ENCODE measurements at regions not wholly inside any gene's neighbourhood (a gene's known extent, or its start where the extent isn't known, plus 50 kb on each side); places are given as distances from the start of the nearest gene placed in this dataset.
A peak's percentile ranks its signal among the peaks of the same experiment; 100 is the strongest.
"Not testable (repeated sequence)": the region's sequence is repeated elsewhere in the genome, so short reads cannot be mapped to it uniquely, and the experiment has no call there.

DNA sequence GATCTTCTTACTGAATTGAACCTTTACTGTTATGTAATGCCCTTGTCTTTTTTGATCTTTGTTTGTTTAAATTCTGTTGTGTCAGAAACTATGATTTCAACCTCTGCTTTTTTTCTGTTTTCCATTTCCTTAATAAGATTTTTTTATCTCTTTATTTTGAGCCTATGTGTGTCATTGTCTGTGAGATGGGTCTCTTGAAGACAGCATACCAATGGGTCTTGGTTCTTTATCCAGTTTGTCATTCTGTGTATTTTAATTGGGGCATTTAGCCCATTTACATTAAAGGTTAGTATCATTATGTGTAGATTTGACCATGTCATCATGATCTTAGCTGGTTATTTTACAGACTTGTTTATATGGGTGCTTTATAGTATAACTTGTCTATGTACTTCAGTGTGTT, 1803.3 kb downstream of the SLITRK5 start:
- no peaks in the 10 kb centered on the region for H3K4me1 ChIP-seq
- no peak overlapping the region for H3K4me3 ChIP-seq
- H3K27ac ChIP-seq: no peak overlapping the region
- H3K9me3 ChIP-seq (replicated peaks): no peaks in the 10 kb centered on the region; the same call in 1 of the 2 replicates
- H3K27me3 ChIP-seq: no peaks in the 10 kb centered on the region
- no peak for DNase-seq
- no peaks in the 10 kb centered on the region for H3K36me3 ChIP-seq

DNA sequence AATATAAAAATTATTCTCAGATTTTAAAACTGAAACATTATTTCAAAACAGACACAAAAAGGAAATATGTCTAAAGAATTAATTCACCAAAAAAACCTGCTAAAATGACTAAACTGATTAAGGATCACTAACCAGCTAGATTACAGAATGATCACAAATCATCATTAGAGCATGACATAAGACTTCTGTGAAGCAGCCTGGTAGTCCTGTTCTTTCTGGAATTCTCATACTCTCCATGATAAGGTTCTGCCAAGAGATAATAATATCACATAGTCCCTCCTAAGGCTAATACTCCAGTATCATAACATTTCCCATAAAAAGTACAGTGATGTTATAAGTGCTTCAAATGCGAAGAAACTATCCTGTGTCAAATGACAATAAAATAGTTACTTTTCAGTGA, 1814.9 kb downstream of the SLITRK5 start:
- Histone ChIP-seq H3K4me3 (no peak overlapping the region), H3K36me3 (no peaks in the 10 kb centered on the region), H3K4me1 (peaks cover 3% of the 10 kb centered on the region; the same call in 1 of the 2 replicates), H3K9me3 (replicated peaks) (no peaks in the 10 kb centered on the region), H3K27ac (no peak overlapping the region), H3K27me3 (no peaks in the 10 kb centered on the region)
- no peak for DNase-seq

DNA sequence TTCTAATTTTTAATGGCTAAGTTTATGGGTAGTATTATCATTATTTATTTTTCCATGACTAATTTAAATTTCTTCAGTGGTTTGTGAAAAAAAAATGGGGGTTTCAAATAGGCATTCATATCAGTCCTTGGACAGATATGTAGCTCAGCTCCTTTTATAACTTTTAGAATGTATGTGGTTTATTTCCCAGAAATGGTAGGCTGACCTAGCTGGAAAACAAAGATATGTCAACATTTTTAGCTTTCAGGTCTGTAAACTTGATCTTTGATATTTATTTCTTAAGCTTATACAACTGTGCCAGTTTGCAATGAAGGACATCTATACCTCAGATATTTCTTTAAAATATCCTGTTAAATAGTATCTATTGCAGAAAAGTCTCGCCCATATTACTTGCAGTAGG, 1815.5 kb downstream of the SLITRK5 start:
- no peaks in the 10 kb centered on the region for H3K27me3 ChIP-seq
- H3K36me3 ChIP-seq: no peaks in the 10 kb centered on the region
- no peak overlapping the region for H3K27ac ChIP-seq
- H3K9me3 ChIP-seq (replicated peaks): no peaks in the 10 kb centered on the region
- H3K4me3 ChIP-seq: no peak overlapping the region
- no peak for DNase-seq
- peaks cover 5% of the 10 kb centered on the region; the same call in 1 of the 2 replicates for H3K4me1 ChIP-seq

DNA sequence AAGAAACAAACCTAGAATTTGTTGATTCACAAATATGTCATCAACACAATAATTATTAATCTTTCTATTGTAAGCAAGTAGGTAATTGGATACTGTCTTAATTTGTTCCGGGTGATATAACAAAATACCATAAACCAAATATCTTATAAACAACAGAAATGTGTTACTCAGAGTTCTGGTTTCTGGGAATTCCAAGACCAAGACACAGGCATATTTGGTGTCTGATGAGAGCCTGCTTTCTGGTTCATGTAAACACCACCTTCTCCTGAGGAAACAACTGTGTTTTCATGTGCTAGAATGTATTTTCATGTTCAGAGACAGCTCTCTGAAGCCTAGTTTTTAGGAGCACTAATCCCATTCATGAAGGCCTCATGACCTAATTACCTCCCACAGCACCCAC, 1819.5 kb downstream of the SLITRK5 start:
- no peaks in the 10 kb centered on the region for H3K9me3 ChIP-seq (replicated peaks)
- H3K27ac ChIP-seq: peak overlapping the region; percentile 29
- H3K27me3 ChIP-seq: no peaks in the 10 kb centered on the region
- peak in 1 of 2 experiments; percentile 24 for DNase-seq
- H3K4me1 ChIP-seq: peaks cover 5% of the 10 kb centered on the region; the same call in 1 of the 2 replicates
- no peaks in the 10 kb centered on the region for H3K36me3 ChIP-seq
- H3K4me3 ChIP-seq: no peak overlapping the region

DNA sequence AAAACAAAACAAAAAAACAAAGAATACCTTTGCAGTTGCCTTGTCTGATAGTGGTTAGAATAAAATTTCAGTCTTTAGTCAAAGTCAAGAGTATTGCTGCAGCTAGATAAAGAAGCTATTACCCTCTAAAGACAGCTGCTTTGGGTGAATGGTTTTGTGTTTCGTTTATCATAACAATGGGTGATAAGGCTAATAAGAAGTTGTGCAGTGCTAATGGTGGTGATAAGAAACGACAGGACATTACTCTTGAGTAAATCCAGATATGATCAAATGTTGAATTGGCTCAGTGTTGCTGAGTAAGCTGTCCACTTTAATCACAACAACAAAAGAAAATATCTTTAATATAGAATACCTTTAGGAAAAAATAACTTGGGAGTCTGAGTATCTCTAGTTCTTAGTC, 1825.3 kb downstream of the SLITRK5 start:
- no peak overlapping the region for H3K4me3 ChIP-seq

DNA sequence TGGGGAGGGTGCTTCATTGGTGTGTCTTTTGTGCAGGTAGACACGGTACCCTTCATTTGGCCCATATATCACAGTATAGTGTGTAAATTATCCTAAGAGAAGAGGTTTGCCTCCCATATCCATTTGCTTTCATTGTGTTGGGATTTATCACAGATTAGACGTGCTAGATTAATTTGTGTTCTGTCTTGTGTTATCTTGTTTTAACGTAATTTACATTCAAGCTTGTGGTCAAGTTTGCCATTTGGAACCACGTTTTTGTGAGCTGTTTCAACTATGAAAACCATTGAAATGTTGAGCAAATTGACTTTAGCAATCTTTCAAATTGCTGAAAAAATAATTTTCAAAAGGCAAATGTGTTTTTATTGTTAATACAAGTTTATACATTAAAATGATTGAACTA, 1826.5 kb downstream of the SLITRK5 start:
- H3K4me3 ChIP-seq: no peak overlapping the region
- no peaks in the 10 kb centered on the region for H3K27me3 ChIP-seq
- no peaks in the 10 kb centered on the region; the same call in 1 of the 2 replicates for H3K9me3 ChIP-seq (replicated peaks)
- no peaks in the 10 kb centered on the region for H3K4me1 ChIP-seq
- DNase-seq: no peak
- H3K27ac ChIP-seq: no peak overlapping the region
- no peaks in the 10 kb centered on the region for H3K36me3 ChIP-seq

More for the DNA sequence above, 1825.3 kb downstream of the SLITRK5 start:
- H3K27ac ChIP-seq: no peak overlapping the region
- DNase-seq: peak in 1 of 2 experiments; percentile 32
- H3K36me3 ChIP-seq: no peaks in the 10 kb centered on the region
- H3K9me3 ChIP-seq (replicated peaks): no peaks in the 10 kb centered on the region; the same call in 1 of the 2 replicates
- no peaks in the 10 kb centered on the region for H3K4me1 ChIP-seq
- H3K27me3 ChIP-seq: no peaks in the 10 kb centered on the region

DNA sequence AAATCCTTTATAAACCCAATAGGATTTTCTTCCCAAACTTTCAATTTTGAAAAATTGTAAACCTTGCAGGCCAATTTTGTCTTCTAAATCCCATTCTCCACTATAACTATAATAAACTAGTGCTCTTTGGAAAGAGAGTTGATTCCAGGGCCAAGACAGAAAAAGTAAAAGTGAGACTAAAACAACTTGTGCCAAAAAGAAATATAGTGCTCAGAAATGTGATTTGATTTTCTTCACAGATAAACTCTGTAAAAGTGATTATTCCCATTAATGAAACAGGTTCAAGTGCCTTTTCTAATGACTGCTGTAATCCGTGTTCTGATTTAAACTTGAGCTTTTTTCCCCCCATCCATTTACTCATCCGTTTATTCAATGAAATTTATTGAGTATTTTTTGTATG, 1831.1 kb downstream of the SLITRK5 start:
- H3K27me3 ChIP-seq: no peaks in the 10 kb centered on the region
- H3K4me3 ChIP-seq: no peak overlapping the region
- H3K36me3 ChIP-seq: no peaks in the 10 kb centered on the region
- H3K27ac ChIP-seq: no peak overlapping the region
- H3K9me3 ChIP-seq (replicated peaks): no peaks in the 10 kb centered on the region; the same call in 1 of the 2 replicates
- no peak for DNase-seq
- no peaks in the 10 kb centered on the region for H3K4me1 ChIP-seq

DNA sequence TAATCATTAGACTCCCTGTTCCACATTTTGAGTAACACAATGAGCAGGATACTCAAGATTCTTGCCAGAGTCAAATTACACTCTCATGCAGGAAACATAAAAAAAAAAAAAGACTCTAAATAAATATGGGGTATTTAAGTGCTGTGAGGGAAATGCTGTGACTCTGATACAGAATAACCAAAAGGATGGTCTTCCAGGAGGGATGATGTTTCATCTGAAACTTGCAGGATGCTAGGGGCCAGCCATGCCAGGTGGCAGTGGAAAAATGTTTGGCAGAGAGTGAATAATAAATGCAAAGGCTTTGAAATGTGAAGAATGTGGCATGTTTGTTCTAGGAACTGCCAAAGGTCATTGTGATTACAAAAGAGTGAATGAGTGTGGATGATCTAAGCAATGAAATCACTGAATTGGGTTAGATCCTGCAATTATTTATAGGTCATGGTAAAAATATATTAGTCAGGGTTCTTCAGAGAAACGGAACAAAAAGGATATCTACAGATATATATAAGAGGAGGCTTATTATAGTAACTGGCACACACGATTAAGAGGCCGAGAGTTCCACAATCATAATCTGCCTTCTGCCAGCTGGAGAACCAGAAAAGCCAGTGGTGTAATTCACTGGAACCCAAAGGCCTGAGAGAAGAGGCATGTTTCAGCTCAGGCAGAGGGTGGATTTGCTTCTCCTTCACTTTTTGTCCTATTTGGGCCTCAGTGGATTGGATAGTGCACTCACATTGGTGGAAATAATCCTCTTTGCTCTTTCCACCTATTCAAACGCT, 1832.8 kb upstream of the MIR17HG start:
- H3K27ac ChIP-seq: peak overlapping the region; percentile 75
- no peaks in the 10 kb centered on the region for H3K27me3 ChIP-seq
- H3K4me1 ChIP-seq: peaks cover 22% of the 10 kb centered on the region
- H3K9me3 ChIP-seq (replicated peaks): no peaks in the 10 kb centered on the region; the same call in 1 of the 2 replicates
- H3K4me3 ChIP-seq: no peak overlapping the region; the same call in 1 of the 2 replicates
- no peaks in the 10 kb centered on the region for H3K36me3 ChIP-seq
- DNase-seq: peak; percentile 51 to 64

DNA sequence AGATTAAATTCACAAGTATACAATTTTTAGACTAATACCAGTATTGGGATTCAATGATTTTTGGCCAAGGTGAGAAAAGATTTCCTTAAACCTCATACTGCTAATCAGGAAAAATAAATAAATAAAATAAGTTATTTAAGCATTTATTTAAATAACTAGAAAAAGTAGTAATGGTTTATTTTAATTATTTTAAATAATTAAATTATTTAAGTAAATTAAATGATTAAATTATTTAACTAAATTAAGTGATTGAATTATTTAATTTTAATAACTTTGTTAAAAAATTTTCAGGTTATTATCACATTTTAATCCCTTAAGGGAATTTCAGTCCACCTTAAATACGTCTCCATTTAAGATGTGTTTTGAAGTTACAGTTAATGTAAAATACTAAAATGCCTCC, 1831.5 kb upstream of the MIR17HG start:
- no peak for DNase-seq
- Histone ChIP-seq H3K27ac (peak overlapping the region; percentile 75; the same call in 1 of the 2 replicates), H3K4me1 (peaks cover 25% of the 10 kb centered on the region), H3K4me3 (no peak overlapping the region), H3K36me3 (no peaks in the 10 kb centered on the region), H3K9me3 (replicated peaks) (peaks cover 2% of the 10 kb centered on the region; the same call in 1 of the 2 replicates), H3K27me3 (no peaks in the 10 kb centered on the region)

DNA sequence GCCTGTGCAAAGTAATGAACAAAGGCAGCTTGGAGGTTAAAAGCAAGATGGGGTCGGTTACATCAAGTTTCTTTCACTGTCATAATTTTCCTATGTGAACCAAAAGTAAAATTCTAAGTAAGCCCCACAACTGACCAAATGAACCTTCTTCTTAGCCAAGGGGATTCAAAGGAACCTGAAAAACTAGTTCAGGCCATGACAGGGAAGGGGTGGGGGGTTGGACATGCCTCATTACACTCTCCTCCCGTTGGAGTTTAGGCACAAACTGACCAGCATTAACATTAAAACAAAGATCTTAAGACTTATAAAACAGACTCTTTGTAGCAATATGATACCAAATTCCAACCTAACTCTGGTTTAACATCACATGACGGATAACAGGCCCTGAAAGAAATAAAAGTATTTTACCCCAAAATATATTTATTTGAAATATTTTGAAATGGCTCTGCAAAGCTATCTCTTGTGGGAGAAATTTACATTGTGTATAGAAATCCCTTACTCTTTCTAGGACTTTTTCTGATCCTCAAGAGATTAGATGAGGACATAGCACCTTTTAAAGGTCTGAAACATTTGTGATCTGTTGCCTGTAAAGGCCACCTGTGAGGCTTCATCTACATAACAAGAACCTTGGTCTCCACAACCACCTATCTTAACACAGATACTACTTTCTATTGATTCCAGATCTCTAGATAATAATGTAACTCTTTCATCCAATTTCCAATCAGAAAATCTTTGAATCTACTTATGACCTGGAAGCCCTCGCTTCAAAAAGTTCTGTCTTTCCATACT, 1829.0 kb upstream of the MIR17HG start:
- no peak overlapping the region for H3K4me3 ChIP-seq
- H3K36me3 ChIP-seq: no peaks in the 10 kb centered on the region
- no peak overlapping the region for H3K27ac ChIP-seq
- peaks cover 3% of the 10 kb centered on the region; the same call in 1 of the 2 replicates for H3K9me3 ChIP-seq (replicated peaks)
- peaks cover 24% of the 10 kb centered on the region for H3K4me1 ChIP-seq
- no peaks in the 10 kb centered on the region for H3K27me3 ChIP-seq
- no peak for DNase-seq

DNA sequence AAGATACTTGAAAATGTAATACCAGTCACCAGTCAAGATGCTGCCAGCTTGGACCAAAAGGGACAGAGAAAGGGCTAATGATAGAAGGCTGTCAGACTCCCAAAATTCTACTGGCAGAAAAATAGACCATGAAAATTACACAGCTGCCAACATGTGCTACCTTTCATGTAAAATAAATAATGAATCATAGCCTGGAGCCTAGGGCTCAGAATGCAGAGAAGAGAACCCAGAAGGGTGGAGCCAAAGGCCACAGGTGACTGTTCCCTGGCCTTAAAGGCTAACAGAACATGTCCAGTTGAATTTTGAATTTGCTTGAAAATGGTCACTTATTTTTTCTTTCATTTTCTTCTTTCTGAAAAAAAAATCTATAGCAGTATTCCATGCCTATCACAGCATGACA, 1827.0 kb upstream of the MIR17HG start:
- peak in 1 of 2 experiments; percentile 24 for DNase-seq
- peak overlapping the region; percentile 39; the same call in 1 of the 2 replicates for H3K27ac ChIP-seq

DNA sequence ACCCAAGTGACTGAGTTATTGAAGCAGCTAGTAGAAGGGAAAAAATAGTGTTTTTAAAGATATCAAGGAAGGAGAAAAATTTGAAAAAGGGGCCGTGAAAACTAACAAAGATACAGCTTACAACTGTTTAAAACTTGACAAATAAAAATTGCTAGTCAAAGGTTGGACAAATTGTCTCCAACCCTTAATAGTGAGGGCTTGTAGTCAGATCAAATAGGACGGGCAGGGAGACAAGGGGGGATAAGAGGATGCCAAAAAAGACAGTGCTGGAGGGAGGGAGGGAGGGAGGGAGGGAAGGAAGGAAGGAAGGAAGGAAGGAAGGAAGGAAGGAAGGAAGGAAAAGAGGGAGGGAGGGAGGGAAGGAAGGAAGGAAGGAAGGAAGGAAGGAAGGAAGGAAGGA, 1825.8 kb upstream of the MIR17HG start:
- H3K9me3 ChIP-seq (replicated peaks); DNase-seq; H3K36me3 ChIP-seq; H3K27me3 ChIP-seq; H3K4me3 ChIP-seq; H3K4me1 ChIP-seq; H3K27ac ChIP-seq: not testable (repeated sequence)

More for the DNA sequence above, 1827.0 kb upstream of the MIR17HG start:
- Histone ChIP-seq H3K27me3 (no peaks in the 10 kb centered on the region), H3K9me3 (replicated peaks) (peaks cover 3% of the 10 kb centered on the region; the same call in 1 of the 2 replicates), H3K36me3 (no peaks in the 10 kb centered on the region), H3K4me1 (peaks cover 5% of the 10 kb centered on the region; the same call in 1 of the 2 replicates), H3K4me3 (no peak overlapping the region)

DNA sequence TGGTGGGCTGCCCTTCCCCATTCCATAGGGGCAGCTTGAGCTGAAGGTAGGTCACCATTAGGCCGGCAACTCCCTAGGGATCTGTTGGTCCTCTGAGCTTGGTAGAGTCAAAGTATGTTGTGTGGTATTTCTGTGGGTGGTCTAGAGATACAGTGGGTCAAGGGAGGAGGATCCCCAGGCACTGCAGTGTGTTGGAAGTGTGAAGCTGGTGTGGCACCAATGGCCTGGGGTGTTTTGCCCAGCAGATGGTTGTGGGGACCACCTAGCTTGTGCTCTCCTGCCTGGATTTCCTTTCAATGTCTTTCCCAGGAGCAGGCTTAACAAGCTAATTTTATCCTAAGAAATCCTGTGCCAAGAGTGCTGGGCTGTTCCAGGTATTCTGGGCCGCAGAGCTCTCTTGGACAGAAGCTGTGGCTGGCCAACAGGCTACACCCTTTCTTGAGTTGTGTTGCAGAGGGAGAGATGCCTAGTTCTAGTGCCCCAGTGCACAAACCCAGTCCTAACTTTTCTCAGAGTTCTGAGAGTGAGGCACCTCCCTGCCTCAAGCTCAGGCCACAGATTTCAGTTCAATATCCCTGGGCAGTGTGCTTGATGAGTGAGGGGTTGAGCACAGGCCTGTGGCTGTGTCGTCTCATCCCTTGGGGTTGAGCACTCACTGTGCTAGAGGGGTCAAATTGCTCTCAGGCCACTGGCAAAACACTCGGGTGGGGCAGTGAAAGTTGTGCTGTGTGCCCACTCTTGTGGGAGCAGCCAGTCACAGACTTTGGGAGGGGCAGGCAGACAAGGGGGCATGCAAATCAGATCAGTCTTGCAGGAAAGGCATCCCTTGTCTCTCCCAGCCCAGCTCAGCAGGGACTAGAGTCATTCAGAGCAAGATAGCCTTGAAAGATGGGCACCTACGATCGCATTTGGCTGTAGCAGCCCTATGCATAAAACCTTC, 1806.1 kb upstream of the MIR17HG start:
- H3K27ac ChIP-seq: peak overlapping the region; percentile 56
- no peak overlapping the region for H3K4me3 ChIP-seq
- H3K9me3 ChIP-seq (replicated peaks): no peaks in the 10 kb centered on the region
- H3K4me1 ChIP-seq: peaks cover 10% of the 10 kb centered on the region; the same call in 1 of the 2 replicates
- no peaks in the 10 kb centered on the region for H3K27me3 ChIP-seq
- DNase-seq: peak; percentile 70 to 74
- no peaks in the 10 kb centered on the region for H3K36me3 ChIP-seq

DNA sequence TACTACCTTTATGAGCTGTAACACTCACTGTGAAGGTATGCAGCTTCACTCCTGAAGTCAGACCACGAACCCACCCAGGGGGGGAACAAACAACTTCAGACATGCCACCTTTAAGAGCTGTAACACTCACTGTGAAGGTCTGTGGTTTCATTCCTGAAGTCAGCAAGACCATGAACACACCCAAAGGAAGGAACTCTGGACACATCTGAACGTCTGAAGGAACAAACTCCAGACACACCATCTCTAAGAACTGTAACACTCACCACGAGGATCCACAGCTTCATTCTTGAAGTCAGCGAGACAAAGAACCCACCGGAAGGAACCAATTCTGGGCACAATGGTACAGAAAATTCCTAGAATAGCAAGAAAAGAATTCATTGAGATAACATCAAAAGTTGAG, 1796.5 kb upstream of the MIR17HG start:
- DNase-seq: no peak
- no peak overlapping the region for H3K27ac ChIP-seq

More for the DNA sequence above, 1796.5 kb upstream of the MIR17HG start:
- no peak overlapping the region for H3K4me3 ChIP-seq
- H3K4me1 ChIP-seq: no peaks in the 10 kb centered on the region
- no peaks in the 10 kb centered on the region for H3K27me3 ChIP-seq
- 0 out of 2 replicates have a peak, but pooled peaks cover 2% of the 10 kb centered on the region for H3K9me3 ChIP-seq (replicated peaks)
- no peaks in the 10 kb centered on the region for H3K36me3 ChIP-seq
